ENCODE measurements at regions not wholly inside any gene's neighbourhood (a gene's known extent, or its start where the extent isn't known, plus 50 kb on each side); places are given as distances from the start of the nearest gene placed in this dataset.

- intact Hi-C loops (cut with micrococcal nuclease), result no loop called here
- Histone ChIP-seq H4K20me1 (ENCODE audit: insufficient read depth, low read length) (no peaks in the 10 kb centered on the region), H3K79me2 (ENCODE audit: insufficient read depth, low read length) (no peaks in the 10 kb centered on the region), H3K4me2 (replicated peaks; ENCODE audit: extremely low read depth, low read length, poor library complexity, severe bottlenecking) (no peak overlapping the region), H3K9me3 (replicated peaks in 1 of 2; ENCODE audit: control insufficient read depth in 1 of 2, insufficient read depth in 1 of 2, low read length in 2 of 2) (no peaks in the 10 kb centered on the region), H3K27ac (ENCODE audit: low read depth in 1 of 2, low read length in 2 of 2) (no peak overlapping the region), H3K4me3 (replicated peaks in 1 of 3; ENCODE audit: low read depth in 2 of 3, low read length in 3 of 3) (no peak overlapping the region), H2AFZ (ENCODE audit: insufficient read depth, low read depth, low read length, poor library complexity, severe bottlenecking) (no peak overlapping the region), H3K9ac (ENCODE audit: insufficient read depth, low read length, poor library complexity, severe bottlenecking) (no peak overlapping the region), H3K27me3 (ENCODE audit: control insufficient read depth in 2 of 2, insufficient read depth in 2 of 2, low read length in 2 of 2) (no peaks in the 10 kb centered on the region), H3K36me3 (replicated peaks in 1 of 2; ENCODE audit: control insufficient read depth in 1 of 2, insufficient read depth in 2 of 2, low read length in 2 of 2) (no peaks in the 10 kb centered on the region), H3K4me1 (ENCODE audit: control insufficient read depth in 1 of 2, insufficient read depth in 2 of 2, low read length in 2 of 2) (no peaks in the 10 kb centered on the region)
- DNase-seq, result no peak
- Mint-ChIP-seq H3K27me3 (ENCODE audit: low read depth in 3 of 3) (peaks cover 0 to 3% (median 2%) of the 10 kb centered on the region in 3 donors), H3K9me3 (peaks cover 0 to 6% (median 0%) of the 10 kb centered on the region in 7 donors), H3K36me3 (peaks cover 5 to 6% of the 10 kb centered on the region in 2 donors), H3K4me3 (no peak overlapping the region), H3K27ac (no peak overlapping the region), H3K4me1 (peaks cover 2% of the 10 kb centered on the region)
- TF ChIP-seq CTCF (IDR thresholded peaks at IDR 0.05), result no peak
- WGBS (ENCODE audit: insufficient coverage), result no CpG with 5 or more reads among the region's 2 CpGs
These were observed 170.4 kb downstream of the RHOU start for GRCh38 chr1:228905701-228906101.

GRCh38 chr1:228906223-228906860 lies 171.1 kb downstream of the RHOU start:
- Mint-ChIP-seq H3K9me3 (peaks cover 0 to 6% (median 0%) of the 10 kb centered on the region in 7 donors), H3K4me3 (no peak overlapping the region), H3K27ac (no peak overlapping the region), H3K27me3 (ENCODE audit: low read depth in 3 of 3) (peaks cover 0 to 3% (median 2%) of the 10 kb centered on the region in 3 donors), H3K36me3 (peaks cover 5 to 6% of the 10 kb centered on the region in 2 donors), H3K4me1 (peaks cover 2% of the 10 kb centered on the region)
- intact Hi-C loops (cut with micrococcal nuclease), result no loop called here
- no peak for DNase-seq
- Histone ChIP-seq H3K36me3 (replicated peaks in 1 of 2; ENCODE audit: control insufficient read depth in 1 of 2, insufficient read depth in 2 of 2, low read length in 2 of 2) (no peaks in the 10 kb centered on the region), H3K4me1 (ENCODE audit: control insufficient read depth in 1 of 2, insufficient read depth in 2 of 2, low read length in 2 of 2) (no peaks in the 10 kb centered on the region), H3K9ac (ENCODE audit: insufficient read depth, low read length, poor library complexity, severe bottlenecking) (no peak overlapping the region), H4K20me1 (ENCODE audit: insufficient read depth, low read length) (no peaks in the 10 kb centered on the region), H3K27me3 (ENCODE audit: control insufficient read depth in 2 of 2, insufficient read depth in 2 of 2, low read length in 2 of 2) (no peaks in the 10 kb centered on the region), H3K27ac (ENCODE audit: low read depth in 1 of 2, low read length in 2 of 2) (no peak overlapping the region), H3K9me3 (replicated peaks in 1 of 2; ENCODE audit: control insufficient read depth in 1 of 2, insufficient read depth in 1 of 2, low read length in 2 of 2) (no peaks in the 10 kb centered on the region), H2AFZ (ENCODE audit: insufficient read depth, low read depth, low read length, poor library complexity, severe bottlenecking) (no peak overlapping the region), H3K4me3 (replicated peaks in 1 of 3; ENCODE audit: low read depth in 2 of 3, low read length in 3 of 3) (no peak overlapping the region), H3K4me2 (replicated peaks; ENCODE audit: extremely low read depth, low read length, poor library complexity, severe bottlenecking) (no peak overlapping the region), H3K79me2 (ENCODE audit: insufficient read depth, low read length) (no peaks in the 10 kb centered on the region)
- WGBS (ENCODE audit: insufficient coverage), result 98% methylated on average over 8 of the region's 10 CpGs
- TF ChIP-seq CTCF (IDR thresholded peaks at IDR 0.05), result no peak

Data from CD14-positive monocyte (primary cell).